Mesenchymal stem cell (in vitro differentiated cells and primary cell): ENCODE measurements at regions not wholly inside any gene's neighbourhood (a gene's known extent, or its start where the extent isn't known, plus 50 kb on each side); places are given as distances from the start of the nearest gene placed in this dataset.

ENCODE experiments used
- DNase-seq: peaks from one replicate; pipeline ENCODE4 v3.0.0-alpha.2; 2013
- H2AFZ ChIP-seq: one replicate; pipeline ENCODE4 v1.6.1; 2013; ENCODE audit warnings: low read depth, mild to moderate bottlenecking, control low read depth, inconsistent platforms, low read length, moderate library complexity
- H2AK5ac ChIP-seq: 2 replicates; pipeline ENCODE4 v1.6.1; 2013; ENCODE audit warnings: low read length, moderate library complexity, mild to moderate bottlenecking, inconsistent platforms; ENCODE audit not compliant: severe bottlenecking
- H2BK120ac ChIP-seq: one replicate; pipeline ENCODE4 v1.6.1; 2013; ENCODE audit warnings: low read depth, mild to moderate bottlenecking, inconsistent platforms, low read length, moderate library complexity
- H2BK12ac ChIP-seq, 2 experiments: one replicate each; pipeline ENCODE4 v1.6.1; 2013; ENCODE audit warnings: inconsistent platforms in 2 of 2, low read length in 2 of 2, mild to moderate bottlenecking in 2 of 2, moderate library complexity in 2 of 2, control low read depth in 1 of 2
- H2BK15ac ChIP-seq: one replicate; pipeline ENCODE4 v1.6.1; 2013; ENCODE audit warnings: mild to moderate bottlenecking, low read depth, inconsistent platforms; ENCODE audit not compliant: poor library complexity, severe bottlenecking
- H2BK5ac ChIP-seq: 2 replicates; pipeline ENCODE4 v1.6.1; 2013; ENCODE audit warnings: low read depth, mild to moderate bottlenecking, low read length, control low read depth, inconsistent platforms; ENCODE audit not compliant: poor library complexity, severe bottlenecking
- H3K14ac ChIP-seq, 2 experiments: one replicate each; pipeline ENCODE4 v1.6.1; 2013; ENCODE audit warnings: inconsistent platforms in 2 of 2, low read length in 2 of 2, control low read depth in 1 of 2, mild to moderate bottlenecking in 1 of 2, moderate library complexity in 1 of 2
- H3K18ac ChIP-seq, 2 experiments: one replicate each; pipeline ENCODE4 v1.6.1; 2013; ENCODE audit warnings: inconsistent platforms in 2 of 2, low read length in 2 of 2, control low read depth in 1 of 2, low read depth in 1 of 2, mild to moderate bottlenecking in 1 of 2
- H3K23ac ChIP-seq, 2 experiments: one replicate each; pipeline ENCODE4 v1.6.1; 2013; ENCODE audit warnings: inconsistent platforms in 2 of 2, low read length in 2 of 2, mild to moderate bottlenecking in 2 of 2, moderate library complexity in 2 of 2, control low read depth in 1 of 2
- H3K27ac ChIP-seq: 2 replicates; pipeline ENCODE4 v1.5.1; 2013; ENCODE audit warnings: mild to moderate bottlenecking, moderate library complexity, low read length, control low read depth, inconsistent platforms; ENCODE audit not compliant: poor library complexity, severe bottlenecking
- H3K27me3 ChIP-seq, 2 experiments: 2 replicates each; pipeline versions ENCODE4 v1.6.1 to v1.7.0; 2013; ENCODE audit warnings: low read length in 2 of 2, mild to moderate bottlenecking in 2 of 2, moderate library complexity in 2 of 2, control low read depth in 1 of 2, inconsistent platforms in 1 of 2; ENCODE audit not compliant: control insufficient read depth in 1 of 2, insufficient read depth in 1 of 2
- H3K36me3 ChIP-seq, 2 experiments: 2 replicates each; pipeline versions ENCODE4 v1.6.1 to v1.7.0; 2013; ENCODE audit warnings: low read length in 2 of 2, control low read depth in 1 of 2, inconsistent platforms in 1 of 2, low read depth in 1 of 2, mild to moderate bottlenecking in 1 of 2; ENCODE audit not compliant: insufficient read depth in 2 of 2, control insufficient read depth in 1 of 2
- H3K4ac ChIP-seq, 2 experiments: one replicate each; pipeline ENCODE4 v1.6.1; 2013; ENCODE audit warnings: inconsistent platforms in 2 of 2, low read length in 2 of 2, mild to moderate bottlenecking in 2 of 2, moderate library complexity in 2 of 2, control low read depth in 1 of 2, low read depth in 1 of 2
- H3K4me1 ChIP-seq: 2 replicates; pipeline ENCODE4 v1.6.1; 2013; ENCODE audit warnings: low read depth, low read length, control low read depth; ENCODE audit not compliant: control insufficient read depth, insufficient read depth
- H3K4me2 ChIP-seq: 2 replicates; pipeline ENCODE4 v1.6.1; 2013; ENCODE audit warnings: low read length, mild to moderate bottlenecking, inconsistent platforms; ENCODE audit not compliant: poor library complexity, severe bottlenecking
- H3K4me3 ChIP-seq, 2 experiments: 2 replicates each; pipeline versions ENCODE4 v1.5.1 to v1.7.0; 2013; ENCODE audit warnings: low read length in 2 of 2, mild to moderate bottlenecking in 2 of 2, control low read depth in 1 of 2, low read depth in 1 of 2; ENCODE audit not compliant: insufficient read depth in 1 of 2
- H3K79me1 ChIP-seq: replicated peaks from 2 replicates; pipeline ENCODE4 v1.6.1; 2013; ENCODE audit warnings: mild to moderate bottlenecking, control low read depth, low read length, inconsistent platforms; ENCODE audit not compliant: poor library complexity, severe bottlenecking
- H3K9ac ChIP-seq: 2 replicates; pipeline ENCODE4 v1.7.0; 2013; ENCODE audit warnings: mild to moderate bottlenecking, low read length, moderate library complexity
- H3K9me3 ChIP-seq: 2 replicates; pipeline ENCODE4 v1.7.0; 2013; ENCODE audit warnings: mild to moderate bottlenecking, low read length; ENCODE audit not compliant: control insufficient read depth
- H4K8ac ChIP-seq: one replicate; pipeline ENCODE4 v1.6.1; 2013; ENCODE audit warnings: inconsistent platforms, mild to moderate bottlenecking, low read length, moderate library complexity
- H4K91ac ChIP-seq: one replicate; pipeline ENCODE4 v1.6.1; 2013; ENCODE audit warnings: mild to moderate bottlenecking, low read length, inconsistent platforms
- WGBS: methylation state at CpG from one replicate; pipeline ENCODE4 v1.1.7; 2013; ENCODE audit warnings: mixed read lengths; 5-methylcytosine and 5-hydroxymethylcytosine counted together

GRCh38 chr4:10741961-10742699, 57.6 kb upstream of the CLNK start:
- Histone ChIP-seq H3K14ac (no peak overlapping the region), H3K4ac (no peak overlapping the region), H3K4me1 (peaks cover 3% of the 10 kb centered on the region), H2BK120ac (no peak overlapping the region), H3K9me3 (no peaks in the 10 kb centered on the region), H3K27ac (no peak overlapping the region), H4K91ac (no peak overlapping the region), H3K18ac (no peak overlapping the region), H2BK5ac (no peak overlapping the region), H3K23ac (no peak overlapping the region), H2BK15ac (no peak overlapping the region), H3K9ac (no peak overlapping the region), H3K4me3 (no peak overlapping the region), H3K27me3 (no peaks in the 10 kb centered on the region), H3K79me1 (no peaks in the 10 kb centered on the region), H3K4me2 (no peak overlapping the region), H2AK5ac (peak overlapping the region; percentile 53), H2BK12ac (no peak overlapping the region), H2AFZ (no peak overlapping the region), H3K36me3 (no peaks in the 10 kb centered on the region), H4K8ac (no peak overlapping the region)
- WGBS, result 96% methylated on average over 1 of the region's 1 CpG
- DNase-seq, result no peak

GRCh38 chr4:10740891-10741620, 56.5 kb upstream of the CLNK start:
- H3K4me1 ChIP-seq, result peaks cover 2% of the 10 kb centered on the region
- no peak overlapping the region for H2BK120ac ChIP-seq
- no peak overlapping the region for H4K8ac ChIP-seq

GRCh38 chr4:10740251-10740650, 55.7 kb upstream of the CLNK start:
- Histone ChIP-seq H3K18ac (no peak overlapping the region), H3K4me1 (peaks cover 2% of the 10 kb centered on the region), H3K27ac (no peak overlapping the region), H3K79me1 (no peaks in the 10 kb centered on the region), H3K14ac (no peak overlapping the region), H2BK12ac (no peak overlapping the region), H3K23ac (no peak overlapping the region), H2AFZ (no peak overlapping the region), H4K91ac (no peak overlapping the region), H3K9ac (no peak overlapping the region), H3K27me3 (no peaks in the 10 kb centered on the region), H2AK5ac (no peak overlapping the region), H2BK15ac (no peak overlapping the region), H3K4me2 (no peak overlapping the region), H4K8ac (no peak overlapping the region), H3K36me3 (no peaks in the 10 kb centered on the region), H3K4ac (no peak overlapping the region), H2BK5ac (no peak overlapping the region), H3K9me3 (no peaks in the 10 kb centered on the region), H3K4me3 (no peak overlapping the region), H2BK120ac (no peak overlapping the region)
- 92% methylated on average over 1 of the region's 1 CpG for WGBS
- no peak for DNase-seq

More at GRCh38 chr4:10740891-10741620, 56.5 kb upstream of the CLNK start:
- no peak overlapping the region for H2AFZ ChIP-seq
- H3K27me3 ChIP-seq, result no peaks in the 10 kb centered on the region
- no peaks in the 10 kb centered on the region for H3K79me1 ChIP-seq
- no peak overlapping the region for H3K4me3 ChIP-seq
- no peaks in the 10 kb centered on the region for H3K36me3 ChIP-seq
- no peak overlapping the region for H3K9ac ChIP-seq
- H3K9me3 ChIP-seq, result no peaks in the 10 kb centered on the region
- H3K27ac ChIP-seq, result no peak overlapping the region
- H3K23ac ChIP-seq, result no peak overlapping the region
- H2BK15ac ChIP-seq, result no peak overlapping the region
- no peak for DNase-seq
- H2AK5ac ChIP-seq, result no peak overlapping the region
- no peak overlapping the region for H3K18ac ChIP-seq
- no peak overlapping the region for H3K4ac ChIP-seq
- H3K14ac ChIP-seq, result no peak overlapping the region
- 93% methylated on average over 3 of the region's 4 CpGs for WGBS
- no peak overlapping the region for H4K91ac ChIP-seq
- H2BK12ac ChIP-seq, result no peak overlapping the region
- H2BK5ac ChIP-seq, result no peak overlapping the region
- H3K4me2 ChIP-seq, result no peak overlapping the region

- no peaks in the 10 kb centered on the region for H3K79me1 ChIP-seq
- H4K8ac ChIP-seq, result no peak overlapping the region
- H2BK120ac ChIP-seq, result no peak overlapping the region
- peak; percentile 58 for DNase-seq
- H2AK5ac ChIP-seq, result no peak overlapping the region
- no peak overlapping the region for H3K23ac ChIP-seq
- H2BK12ac ChIP-seq, result no peak overlapping the region
- no peak overlapping the region for H3K9ac ChIP-seq
- peaks cover 2% of the 10 kb centered on the region for H3K4me1 ChIP-seq
- H3K27me3 ChIP-seq, result no peaks in the 10 kb centered on the region
- H2AFZ ChIP-seq, result no peak overlapping the region
- WGBS, result 63% methylated on average over 3 of the region's 5 CpGs
- no peak overlapping the region for H3K4ac ChIP-seq
- no peak overlapping the region for H3K4me3 ChIP-seq
- H2BK5ac ChIP-seq, result no peak overlapping the region
- H3K27ac ChIP-seq, result no peak overlapping the region
- no peaks in the 10 kb centered on the region for H3K36me3 ChIP-seq
- H3K18ac ChIP-seq, result no peak overlapping the region
- H2BK15ac ChIP-seq, result peak overlapping the region; percentile 62
- no peak overlapping the region for H3K14ac ChIP-seq
- no peaks in the 10 kb centered on the region for H3K9me3 ChIP-seq
- no peak overlapping the region for H3K4me2 ChIP-seq
- H4K91ac ChIP-seq, result no peak overlapping the region
These were observed 54.4 kb upstream of the CLNK start for GRCh38 chr4:10738826-10739489.
